Ecto neural progenitor cell (in vitro differentiated cells): ENCODE measurements at regions not wholly inside any gene's neighbourhood (a gene's known extent, or its start where the extent isn't known, plus 50 kb on each side); places are given as distances from the start of the nearest gene placed in this dataset.

Experiments used
- DNase-seq: peaks from one replicate; pipeline ENCODE4 v3.0.0-alpha.2; 2018; ENCODE audit warnings: low spot score

- DNase-seq: no peak
Observed at GRCh38 chr20:22652681-22653588, 68.6 kb upstream of the FOXA2 start.

- DNase-seq: no peak
Observed at GRCh38 chr20:22653658-22654642, 69.6 kb upstream of the FOXA2 start.

- no peak for DNase-seq
Observed at GRCh38 chr20:22663528-22664025, 79.2 kb upstream of the FOXA2 start.

- DNase-seq: no peak
Observed at GRCh38 chr20:22667198-22667597, 82.8 kb upstream of the FOXA2 start.

GRCh38 chr20:22672191-22672590 is 87.8 kb upstream of the FOXA2 start:
- no peak for DNase-seq

GRCh38 chr20:22673467-22673866 is 89.1 kb upstream of the FOXA2 start:
- DNase-seq: no peak

- no peak for DNase-seq
Observed at GRCh38 chr20:22675341-22675740, 91.0 kb upstream of the FOXA2 start.

- DNase-seq: no peak
Observed at GRCh38 chr20:22678678-22679077, 94.3 kb upstream of the FOXA2 start.

- no peak for DNase-seq
Observed at GRCh38 chr20:22679197-22679596, 94.8 kb upstream of the FOXA2 start.

GRCh38 chr20:22680031-22680740 is 95.8 kb upstream of the FOXA2 start:
- DNase-seq: no peak

- no peak for DNase-seq
Observed at GRCh38 chr20:22681591-22682248, 97.3 kb upstream of the FOXA2 start.

GRCh38 chr20:22682381-22682780 is 98.0 kb upstream of the FOXA2 start:
- DNase-seq: no peak

- DNase-seq: peak; percentile 80
Observed at GRCh38 chr20:22684072-22684762, 99.8 kb upstream of the FOXA2 start.

- DNase-seq: no peak
Observed at GRCh38 chr20:22684763-22685443, 100.5 kb upstream of the FOXA2 start.

- DNase-seq: peak; percentile 69
Observed at GRCh38 chr20:22686097-22686496, 101.7 kb upstream of the FOXA2 start.

GRCh38 chr20:22687676-22688349 is 103.4 kb upstream of the FOXA2 start:
- no peak for DNase-seq

- DNase-seq: no peak
Observed at GRCh38 chr20:22688485-22688884, 104.1 kb upstream of the FOXA2 start.

- no peak for DNase-seq
Observed at GRCh38 chr20:22689266-22689665, 104.9 kb upstream of the FOXA2 start.

GRCh38 chr20:22690000-22690399 is 105.6 kb upstream of the FOXA2 start:
- DNase-seq: no peak
